ENCODE measurements at regions not wholly inside any gene's neighbourhood (a gene's known extent, or its start where the extent isn't known, plus 50 kb on each side); places are given as distances from the start of the nearest gene placed in this dataset.

DNA sequence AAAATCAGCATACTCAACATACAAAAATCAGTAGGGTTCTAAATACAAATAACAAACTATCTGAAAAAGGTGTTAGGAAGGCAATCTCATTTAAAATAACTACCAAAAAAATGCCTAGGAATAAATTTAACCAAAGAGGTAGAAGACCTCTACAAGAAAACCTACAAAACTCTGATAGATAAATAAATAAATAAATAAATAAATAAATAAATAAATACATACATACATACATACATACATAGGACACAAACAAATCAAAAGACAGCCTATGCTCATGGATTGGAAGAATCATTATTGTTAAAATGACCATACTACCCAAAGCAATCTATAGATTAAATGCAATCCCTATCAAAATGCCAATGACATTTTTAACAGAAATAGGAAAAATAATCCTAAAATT lies 194.7 kb downstream of the BARHL2 start:
- no peak overlapping the region for H3K4me3 Mint-ChIP-seq
- Histone ChIP-seq H4K91ac (ENCODE audit: insufficient read length, low read depth, low read length) (no peak overlapping the region), H4K8ac (replicated peaks; ENCODE audit: insufficient read length, low read depth, low read length) (no peak overlapping the region), H3K79me2 (ENCODE audit: insufficient read depth, low read length) (no peaks in the 10 kb centered on the region), H2BK5ac (ENCODE audit: insufficient read length, low read length) (no peak overlapping the region), H3K4me1 (ENCODE audit: insufficient read depth, low read length) (no peaks in the 10 kb centered on the region), H2BK12ac (ENCODE audit: insufficient read length, low read depth, low read length) (no peak overlapping the region), H2BK15ac (ENCODE audit: low read depth, low read length) (no peak overlapping the region), H3K23ac (ENCODE audit: insufficient read length, low read depth, low read length) (no peak overlapping the region), H3K4ac (ENCODE audit: low read depth, low read length) (no peak overlapping the region), H3K27ac (ENCODE audit: insufficient read length, low read depth, low read length) (no peak overlapping the region), H3K56ac (ENCODE audit: insufficient read length, low read depth, low read length) (no peak overlapping the region), H3K79me1 (ENCODE audit: insufficient read depth, low read depth, low read length, poor library complexity, severe bottlenecking) (no peaks in the 10 kb centered on the region), H2AFZ (ENCODE audit: low read length) (no peak overlapping the region), H4K5ac (ENCODE audit: insufficient read length, low read depth, low read length) (no peak overlapping the region), H4K20me1 (ENCODE audit: control insufficient read depth, insufficient read depth, insufficient read length) (no peaks in the 10 kb centered on the region), H2AK5ac (ENCODE audit: insufficient read length, low read length) (no peak overlapping the region), H2BK20ac (ENCODE audit: low read depth, low read length, poor library complexity, severe bottlenecking) (no peak overlapping the region), H2BK120ac (ENCODE audit: low read depth, low read length, poor library complexity, severe bottlenecking) (no peak overlapping the region), H3K18ac (ENCODE audit: insufficient read length, low read depth, low read length) (no peak overlapping the region), H3K9ac (ENCODE audit: extremely low read depth, insufficient read length, low read length) (no peak overlapping the region), H3K14ac (ENCODE audit: insufficient read depth, low read length) (no peak overlapping the region), H3K27me3 (ENCODE audit: insufficient read depth, low read length) (no peaks in the 10 kb centered on the region), H3T11ph (ENCODE audit: low read length) (no peak overlapping the region), H3K23me2 (ENCODE audit: insufficient read length, low read depth, low read length, poor library complexity, severe bottlenecking) (no peaks in the 10 kb centered on the region), H3K9me3 (ENCODE audit: control insufficient read depth, low read depth, low read length) (no peaks in the 10 kb centered on the region), H3K4me2 (ENCODE audit: insufficient read depth, insufficient read length, low read length) (no peak overlapping the region)
- H3K36me3 Mint-ChIP-seq (ENCODE audit: insufficient read depth in 1 of 3, low read depth in 3 of 3): peaks cover 0 to 4% (median 0%) of the 10 kb centered on the region in 3 experiments; a peak in 2 of 7 replicates
- H3K27ac Mint-ChIP-seq: no peak overlapping the region
- no peaks in the 10 kb centered on the region for H3K27me3 Mint-ChIP-seq (ENCODE audit: low read depth)
- H3K9me3 Mint-ChIP-seq: peaks cover 0 to 7% of the 10 kb centered on the region in 2 experiments; a peak in 3 of 5 replicates
- TF ChIP-seq, protein P1, sequence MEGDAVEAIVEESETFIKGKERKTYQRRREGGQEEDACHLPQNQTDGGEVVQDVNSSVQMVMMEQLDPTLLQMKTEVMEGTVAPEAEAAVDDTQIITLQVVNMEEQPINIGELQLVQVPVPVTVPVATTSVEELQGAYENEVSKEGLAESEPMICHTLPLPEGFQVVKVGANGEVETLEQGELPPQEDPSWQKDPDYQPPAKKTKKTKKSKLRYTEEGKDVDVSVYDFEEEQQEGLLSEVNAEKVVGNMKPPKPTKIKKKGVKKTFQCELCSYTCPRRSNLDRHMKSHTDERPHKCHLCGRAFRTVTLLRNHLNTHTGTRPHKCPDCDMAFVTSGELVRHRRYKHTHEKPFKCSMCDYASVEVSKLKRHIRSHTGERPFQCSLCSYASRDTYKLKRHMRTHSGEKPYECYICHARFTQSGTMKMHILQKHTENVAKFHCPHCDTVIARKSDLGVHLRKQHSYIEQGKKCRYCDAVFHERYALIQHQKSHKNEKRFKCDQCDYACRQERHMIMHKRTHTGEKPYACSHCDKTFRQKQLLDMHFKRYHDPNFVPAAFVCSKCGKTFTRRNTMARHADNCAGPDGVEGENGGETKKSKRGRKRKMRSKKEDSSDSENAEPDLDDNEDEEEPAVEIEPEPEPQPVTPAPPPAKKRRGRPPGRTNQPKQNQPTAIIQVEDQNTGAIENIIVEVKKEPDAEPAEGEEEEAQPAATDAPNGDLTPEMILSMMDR (conservative IDR thresholded peaks at IDR 0.05): no peak
- H3K4me1 Mint-ChIP-seq: peaks cover 5 to 7% of the 10 kb centered on the region in 2 experiments; a peak in 3 of 4 replicates
- no peak for DNase-seq
